ENCODE measurements at regions not wholly inside any gene's neighbourhood (a gene's known extent, or its start where the extent isn't known, plus 50 kb on each side); places are given as distances from the start of the nearest gene placed in this dataset.
"Not testable (repeated sequence)": the region's sequence is repeated elsewhere in the genome, so short reads cannot be mapped to it uniquely, and the experiment has no call there.

GRCh38 chr10:65335311-65335710, 1590.5 kb upstream of the LRRTM3 start:
- DNase-seq: no peak

DNA sequence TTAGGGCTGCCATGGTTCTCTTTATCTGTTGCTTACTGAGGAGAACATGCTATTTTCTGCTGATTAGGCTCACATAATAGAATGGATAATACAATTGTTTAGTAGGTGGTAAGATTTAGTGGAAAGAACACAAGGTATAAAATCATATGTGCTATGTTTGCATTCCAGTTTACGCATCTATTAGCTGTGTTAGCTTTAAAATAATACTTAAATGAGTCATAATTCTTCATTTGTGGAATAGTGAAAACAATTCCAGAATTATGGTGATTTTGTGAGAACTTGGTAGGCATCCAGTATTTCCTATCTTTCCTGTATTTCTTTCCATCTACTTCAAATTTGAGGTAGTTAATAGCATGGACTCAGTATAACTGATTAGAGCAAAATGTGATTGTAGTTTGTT, 1585.5 kb upstream of the LRRTM3 start:
- no peak for DNase-seq

DNA sequence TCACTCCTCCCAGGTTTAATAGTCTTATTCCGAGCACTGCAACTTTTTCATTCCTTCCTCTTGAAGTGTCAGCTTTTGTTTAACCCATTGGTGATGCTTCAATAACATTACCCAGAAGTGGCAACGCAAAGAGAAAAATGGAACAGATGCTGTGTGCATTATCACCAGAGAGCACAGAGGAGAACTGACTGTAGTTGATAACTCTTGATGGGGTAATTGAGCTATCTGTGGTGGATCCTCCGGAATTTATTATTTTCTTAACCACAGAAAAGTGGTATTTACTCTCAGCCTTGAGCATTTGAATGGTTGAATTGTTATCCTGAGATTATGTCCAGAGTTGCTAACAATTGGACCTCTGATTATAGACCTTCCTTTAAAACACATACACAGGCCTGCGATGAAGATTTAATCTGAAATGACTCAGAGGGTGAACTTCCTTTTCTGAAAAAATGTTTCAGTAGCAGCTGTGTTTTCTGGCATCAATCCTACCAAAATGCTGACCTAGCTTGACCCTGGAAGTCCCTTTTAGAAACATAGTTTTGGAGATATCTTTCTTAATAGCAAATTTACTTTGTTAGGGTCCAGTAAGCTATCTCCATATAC, 1584.4 kb upstream of the LRRTM3 start:
- DNase-seq: no peak

DNA sequence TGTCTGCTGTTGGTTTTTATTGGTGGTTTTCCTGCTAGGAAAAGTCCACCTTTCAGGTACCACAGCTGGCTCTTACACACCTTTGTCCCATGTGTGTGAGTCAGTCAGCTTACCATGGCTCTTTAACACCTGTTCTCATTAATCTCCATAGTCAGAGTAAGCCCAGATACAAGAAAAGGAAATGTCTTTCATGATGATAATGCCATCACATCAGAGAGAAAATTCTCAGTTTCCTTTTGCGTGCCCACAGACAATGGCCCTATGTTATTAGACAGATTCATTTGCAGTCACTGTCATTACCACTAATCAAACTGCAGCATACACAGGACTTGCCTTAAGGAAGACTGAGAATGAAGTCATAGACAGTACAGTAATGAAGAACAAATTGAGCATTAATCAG, 1583.6 kb upstream of the LRRTM3 start:
- no peak for DNase-seq

DNA sequence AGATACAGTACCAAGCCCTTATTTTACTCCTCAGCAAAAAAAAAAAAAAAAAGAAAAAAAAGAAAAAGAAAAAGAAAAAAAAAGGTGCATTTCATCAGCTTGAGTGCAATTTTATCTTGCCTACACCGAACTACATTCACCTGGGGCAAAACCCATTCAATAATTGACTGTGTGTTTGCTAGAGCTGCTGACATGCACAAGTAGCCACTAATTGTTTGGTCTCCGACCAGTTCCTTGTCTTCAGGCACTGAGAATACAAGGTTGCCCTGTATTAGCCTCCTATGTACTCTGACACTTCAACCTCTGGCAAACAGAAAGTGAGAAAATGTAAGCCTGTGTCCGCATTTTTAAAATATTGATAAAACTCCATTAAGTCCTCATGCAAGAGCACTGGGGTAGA, 1579.4 kb upstream of the LRRTM3 start:
- DNase-seq: no peak

GRCh38 chr10:65348637-65349036, 1577.2 kb upstream of the LRRTM3 start:
- no peak for DNase-seq

DNA sequence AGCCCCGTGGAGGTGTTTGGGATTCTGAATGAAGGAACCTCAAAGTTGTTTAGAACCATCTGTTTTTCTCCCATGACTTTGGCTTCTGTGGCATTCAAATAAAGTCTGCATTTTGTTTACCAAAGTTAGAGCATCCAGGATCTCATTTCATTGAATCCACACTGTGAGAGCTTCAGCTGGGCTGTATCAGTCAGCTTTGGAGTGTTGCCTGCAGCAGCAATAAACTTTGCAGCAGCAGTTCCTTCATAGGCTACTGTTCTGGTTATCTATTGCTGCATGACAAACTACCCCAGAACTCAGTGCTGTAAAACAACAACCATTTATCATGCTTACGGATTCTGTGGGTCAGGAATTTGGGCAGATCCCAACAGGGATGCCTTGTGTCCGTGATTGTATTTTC, 1575.2 kb upstream of the LRRTM3 start:
- no peak for DNase-seq

DNA sequence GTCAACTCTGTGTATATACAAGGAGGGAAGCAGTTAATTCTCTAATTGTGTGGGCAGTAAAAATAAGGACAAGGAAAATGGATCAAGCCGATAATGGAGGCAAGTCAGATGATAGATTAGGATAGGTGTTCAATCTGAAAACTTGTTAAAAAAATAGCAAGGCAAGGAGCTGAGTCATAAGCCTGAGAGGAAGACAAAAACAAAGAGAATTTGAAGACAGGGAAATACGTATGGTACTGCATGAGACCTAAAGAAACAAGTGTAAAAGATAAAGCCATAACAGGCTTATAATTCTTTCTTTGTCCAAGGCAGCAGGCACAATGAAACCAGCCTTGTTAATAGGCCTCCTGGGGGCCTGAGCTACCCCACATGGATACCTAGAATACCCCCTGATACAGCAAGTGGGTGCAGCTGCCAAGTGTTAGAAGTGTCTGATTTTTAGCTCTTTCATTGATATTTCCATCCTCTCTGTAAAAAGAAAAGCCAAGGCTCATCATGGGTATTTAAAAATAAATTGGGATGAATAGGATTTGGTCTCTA, 1570.6 kb upstream of the LRRTM3 start:
- DNase-seq: no peak

DNA sequence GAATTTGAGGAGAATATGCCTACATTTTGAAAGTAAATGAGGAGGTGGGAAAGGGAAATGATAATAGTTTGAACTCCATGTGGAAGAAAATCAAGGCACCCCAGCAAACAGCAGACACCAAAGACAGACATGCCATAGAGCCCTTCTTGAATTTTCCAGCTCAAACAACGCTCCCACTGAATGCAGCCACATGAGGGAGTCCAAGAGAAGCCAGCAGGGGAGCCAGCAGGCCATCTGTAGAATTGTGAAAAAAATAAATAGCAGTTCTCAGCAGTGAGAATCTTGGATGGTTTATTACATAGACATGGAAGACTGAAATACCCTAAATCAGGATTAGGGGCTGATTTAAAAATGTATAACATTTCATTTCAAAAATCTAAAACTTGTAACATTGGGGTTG, 1567.3 kb upstream of the LRRTM3 start:
- peak; percentile 35 for DNase-seq

DNA sequence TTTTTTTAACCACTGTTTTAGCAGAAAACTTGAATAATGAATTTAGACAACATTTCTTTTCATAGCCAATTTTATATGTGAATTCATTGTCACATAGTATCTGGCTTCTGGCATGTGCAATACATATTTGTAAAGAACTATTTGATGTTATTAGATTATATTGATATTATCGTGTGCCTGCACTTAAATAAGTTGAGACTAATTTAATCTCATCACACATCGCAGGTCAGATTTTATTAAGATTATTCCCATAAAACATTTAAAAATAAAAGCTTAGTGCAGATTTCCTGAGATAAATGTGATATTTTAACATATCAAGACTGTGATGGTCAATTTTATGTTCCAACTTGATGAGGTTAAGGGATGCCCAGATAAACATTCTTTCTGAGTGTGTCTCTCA, 1565.3 kb upstream of the LRRTM3 start:
- no peak for DNase-seq

DNA sequence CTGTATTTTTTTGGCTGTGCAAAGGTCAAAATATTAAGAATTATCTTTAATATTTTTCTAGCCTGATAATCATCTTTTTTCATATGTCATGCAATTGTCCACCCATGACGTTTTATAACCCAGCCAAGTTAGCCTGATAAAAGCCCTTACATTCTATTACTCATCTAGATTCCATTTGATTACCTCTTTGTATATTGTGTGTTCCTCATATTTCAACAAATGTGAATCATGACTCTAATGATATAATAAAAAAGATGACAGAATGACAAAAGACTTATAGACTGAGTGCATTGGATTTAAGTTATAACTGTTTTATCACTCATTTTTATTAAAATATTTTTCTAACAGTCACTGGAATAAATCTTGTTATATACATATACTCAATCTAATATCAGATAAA, 1560.0 kb upstream of the LRRTM3 start:
- DNase-seq: no peak

GRCh38 chr10:65367706-65368105, 1558.1 kb upstream of the LRRTM3 start:
- no peak for DNase-seq

DNA sequence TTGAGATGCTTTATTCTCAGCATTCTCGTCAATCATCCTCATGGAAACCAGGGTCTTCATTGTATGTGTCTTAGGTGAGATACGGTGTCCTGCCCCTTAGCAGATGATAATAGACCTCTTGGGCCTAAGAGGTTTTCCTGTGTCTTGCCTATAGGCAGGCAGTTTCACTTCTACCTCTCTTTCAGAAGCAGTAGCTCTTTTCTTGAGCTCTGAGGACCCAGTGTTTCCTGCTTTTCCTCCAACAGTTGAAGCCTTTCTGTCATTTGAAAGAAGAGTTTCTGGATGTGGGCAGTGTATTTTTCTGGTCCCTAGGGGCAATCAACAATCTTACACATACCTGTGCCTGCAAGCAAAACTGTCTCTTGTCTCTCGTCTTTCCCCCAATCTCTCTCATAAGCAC, 1550.3 kb upstream of the LRRTM3 start:
- DNase-seq: no peak

GRCh38 chr10:65377687-65378086, 1548.1 kb upstream of the LRRTM3 start:
- DNase-seq: no peak

DNA sequence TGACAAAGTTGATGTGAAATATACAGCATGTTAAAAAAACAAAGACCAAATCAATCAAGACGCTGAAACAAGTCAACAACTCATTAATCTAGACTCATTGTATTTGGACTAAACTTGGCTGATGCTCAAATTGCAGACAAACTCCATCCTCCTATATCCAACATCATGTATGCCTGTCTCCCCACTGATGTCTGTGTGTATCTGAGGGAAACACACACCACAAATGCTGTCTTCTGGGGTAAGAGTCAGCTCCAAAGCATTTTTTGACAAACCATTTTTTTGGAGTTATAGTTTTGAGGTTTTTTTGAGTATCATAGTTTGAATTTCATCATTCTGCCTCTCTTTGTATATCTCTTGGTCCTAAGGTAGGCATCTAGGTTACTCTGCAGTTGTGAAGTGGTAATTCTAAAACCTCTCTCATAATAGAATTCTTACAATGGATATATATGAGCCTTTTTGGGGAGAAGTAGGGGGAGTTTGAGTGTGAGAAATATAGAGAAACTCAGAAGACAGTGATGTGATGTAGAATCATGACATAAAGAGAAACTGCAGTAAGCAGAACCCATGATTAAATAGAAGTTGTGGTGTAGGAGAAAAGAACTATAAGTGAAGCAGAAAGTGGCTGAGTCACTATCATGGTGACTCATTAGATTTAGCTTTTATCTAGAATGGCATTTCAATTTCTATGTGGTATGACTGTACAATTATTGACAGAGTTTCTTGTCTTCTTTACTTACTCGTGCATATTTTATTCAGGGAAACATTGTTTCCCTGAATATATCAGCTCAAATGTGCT, 1531.1 kb upstream of the LRRTM3 start:
- DNase-seq: no peak

- no peak for DNase-seq
These were observed 1530.2 kb upstream of the LRRTM3 start for GRCh38 chr10:65395631-65396030.

DNA sequence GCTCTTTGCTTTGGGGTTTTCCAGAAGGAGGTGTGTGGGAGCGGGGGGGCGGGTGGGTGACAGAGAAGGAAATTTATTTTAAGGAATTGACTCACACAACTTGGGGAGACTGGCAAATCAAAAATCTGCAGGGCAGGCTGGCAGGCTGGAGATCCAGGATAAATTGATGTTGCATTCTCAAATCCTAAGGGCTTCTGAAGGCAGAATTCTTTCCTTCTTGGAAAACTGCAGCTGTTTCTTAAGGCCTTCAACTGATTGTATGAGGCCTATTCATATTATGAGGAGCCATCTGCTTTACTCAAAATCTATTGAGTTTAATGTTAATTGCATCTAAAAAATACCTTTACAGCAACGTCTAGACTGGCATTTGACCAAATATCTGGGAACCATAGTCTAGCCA, 1528.8 kb upstream of the LRRTM3 start:
- DNase-seq: no peak

- no peak for DNase-seq
These were observed 1517.4 kb upstream of the LRRTM3 start for GRCh38 chr10:65408401-65408800.

GRCh38 chr10:65413001-65413400, 1512.8 kb upstream of the LRRTM3 start:
- DNase-seq: no peak

DNA sequence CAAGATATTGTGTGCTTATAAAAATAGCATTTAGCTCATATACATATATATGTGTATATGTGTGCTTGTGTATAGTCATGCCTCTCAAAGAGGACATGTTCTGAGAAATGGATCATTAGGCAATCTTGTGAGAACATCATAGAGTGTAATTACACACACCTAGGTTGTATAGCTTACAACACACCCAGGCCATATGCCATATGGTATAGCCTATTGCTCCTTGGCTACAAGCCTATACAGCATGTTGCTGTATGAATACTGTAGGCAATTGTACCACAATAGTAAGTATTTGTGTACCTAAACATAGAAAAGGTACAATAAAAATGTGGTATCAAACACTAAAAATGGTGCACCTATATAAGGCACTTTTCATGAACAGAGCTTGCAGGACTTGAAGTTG, 1510.5 kb upstream of the LRRTM3 start:
- no peak for DNase-seq

- no peak for DNase-seq
These were observed 1509.7 kb upstream of the LRRTM3 start for GRCh38 chr10:65416094-65416493.

DNA sequence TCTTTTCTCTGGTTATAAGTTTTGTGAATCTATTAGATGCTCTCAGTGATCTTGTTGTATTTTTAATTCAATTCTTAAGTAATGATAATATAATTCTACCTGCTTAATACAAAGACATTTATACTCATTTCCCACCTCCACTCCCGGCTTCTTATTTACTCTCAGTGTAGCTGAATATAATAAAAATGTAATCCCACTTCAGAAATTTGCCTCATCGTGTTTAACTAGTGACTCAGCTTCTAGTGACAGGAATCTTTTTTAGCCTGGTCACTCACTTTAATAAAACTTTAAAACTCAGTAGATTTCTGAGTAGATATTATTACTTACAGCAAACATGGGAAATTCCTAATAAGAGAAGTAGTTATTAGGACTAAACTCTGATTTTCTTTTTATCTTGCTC, 1506.2 kb upstream of the LRRTM3 start:
- no peak for DNase-seq

- no peak for DNase-seq
These were observed 1502.8 kb upstream of the LRRTM3 start for GRCh38 chr10:65423043-65423442.

GRCh38 chr10:65429381-65429780, 1496.5 kb upstream of the LRRTM3 start:
- DNase-seq: not testable (repeated sequence)

- no peak for DNase-seq
These were observed 1494.9 kb upstream of the LRRTM3 start for GRCh38 chr10:65430979-65431378.

Data from NCI-H82 (cell line).